ENCODE measurements at regions not wholly inside any gene's neighbourhood (a gene's known extent, or its start where the extent isn't known, plus 50 kb on each side); places are given as distances from the start of the nearest gene placed in this dataset.

DNA sequence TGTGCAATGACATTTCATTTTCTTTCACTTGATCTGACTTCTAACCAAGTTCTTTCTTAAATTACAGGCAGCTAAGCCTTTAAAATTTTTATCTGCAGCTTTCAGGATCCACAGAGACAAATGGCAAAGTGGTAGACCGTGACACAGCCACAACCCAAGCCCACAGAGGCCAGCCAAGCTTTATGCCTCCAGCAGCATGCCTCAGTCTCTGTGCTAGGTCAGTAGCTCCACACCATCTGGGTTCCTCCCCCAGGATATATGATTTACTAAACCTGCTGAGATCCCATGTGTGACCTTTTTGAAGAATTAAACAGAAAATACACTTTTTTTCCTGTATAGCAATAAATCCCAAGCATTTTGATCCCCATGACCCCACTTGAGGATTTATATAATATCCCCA is 290.4 kb upstream of the CAND1 start:
- no peaks in the 10 kb centered on the region for H3K9me3 ChIP-seq (ENCODE audit: insufficient read depth, low read length)
- H3K9ac ChIP-seq (ENCODE audit: insufficient read length, low read depth), result no peak overlapping the region
- no peaks in the 10 kb centered on the region for H3K27me3 ChIP-seq (ENCODE audit: insufficient read depth, insufficient read length)
- H3K36me3 ChIP-seq (ENCODE audit: insufficient read depth, insufficient read length, low read length), result no peaks in the 10 kb centered on the region
- H3K4me1 ChIP-seq (ENCODE audit: insufficient read depth, insufficient read length), result no peaks in the 10 kb centered on the region
- no peak overlapping the region for H3K4me3 ChIP-seq (ENCODE audit: insufficient read length, low read depth)
- DNase-seq (ENCODE audit: low read depth, low spot score), result no peak
- TF ChIP-seq ZNF274 (IDR thresholded peaks at IDR 0.05; ENCODE audit: low read depth, low read length) (no peak), SUZ12 (IDR thresholded peaks at IDR 0.05; ENCODE audit: extremely low read depth, insufficient read depth, insufficient read length) (no peak), YY1 (IDR thresholded peaks at IDR 0.05; ENCODE audit: insufficient read depth, insufficient read length) (no peak)

GRCh38 chr12:66979251-66979650 is 289.9 kb upstream of the CAND1 start:
- Histone ChIP-seq H3K9me3 (ENCODE audit: insufficient read depth, low read length) (no peaks in the 10 kb centered on the region), H3K27me3 (ENCODE audit: insufficient read depth, insufficient read length) (no peaks in the 10 kb centered on the region), H3K9ac (ENCODE audit: insufficient read length, low read depth) (no peak overlapping the region), H3K4me1 (ENCODE audit: insufficient read depth, insufficient read length) (no peaks in the 10 kb centered on the region), H3K4me3 (ENCODE audit: insufficient read length, low read depth) (no peak overlapping the region), H3K36me3 (ENCODE audit: insufficient read depth, insufficient read length, low read length) (no peaks in the 10 kb centered on the region)
- no peak for DNase-seq (ENCODE audit: low read depth, low spot score)
- TF ChIP-seq ZNF274 (IDR thresholded peaks at IDR 0.05; ENCODE audit: low read depth, low read length) (no peak), YY1 (IDR thresholded peaks at IDR 0.05; ENCODE audit: insufficient read depth, insufficient read length) (no peak), SUZ12 (IDR thresholded peaks at IDR 0.05; ENCODE audit: extremely low read depth, insufficient read depth, insufficient read length) (no peak)

DNA sequence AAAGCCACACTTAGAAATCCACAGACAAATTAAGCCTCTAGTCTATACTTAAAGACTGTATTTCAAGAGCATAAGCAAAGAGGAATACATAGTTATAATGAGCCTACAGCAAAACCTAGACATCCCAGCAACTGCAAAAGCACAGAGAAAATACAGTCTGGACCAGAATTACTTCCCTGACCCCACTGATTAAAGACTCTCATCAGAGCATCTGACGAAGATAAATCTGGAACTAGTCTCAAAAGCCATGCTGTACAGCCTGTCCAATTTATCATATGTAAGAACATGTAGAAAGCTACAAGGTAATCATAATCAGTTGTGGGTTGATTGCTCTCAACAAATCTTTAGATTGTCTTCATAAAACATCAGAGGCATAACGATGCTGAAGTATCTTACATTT is 285.1 kb upstream of the CAND1 start:
- H3K4me1 ChIP-seq (ENCODE audit: insufficient read depth, insufficient read length), result no peaks in the 10 kb centered on the region
- H3K36me3 ChIP-seq (ENCODE audit: insufficient read depth, insufficient read length, low read length), result no peaks in the 10 kb centered on the region
- H3K9ac ChIP-seq (ENCODE audit: insufficient read length, low read depth), result no peak overlapping the region
- H3K9me3 ChIP-seq (ENCODE audit: insufficient read depth, low read length), result no peaks in the 10 kb centered on the region
- H3K4me3 ChIP-seq (ENCODE audit: insufficient read length, low read depth), result no peak overlapping the region
- no peaks in the 10 kb centered on the region for H3K27me3 ChIP-seq (ENCODE audit: insufficient read depth, insufficient read length)
- no peak for DNase-seq (ENCODE audit: low read depth, low spot score)
- no peak for TF ChIP-seq YY1 (IDR thresholded peaks at IDR 0.05; ENCODE audit: insufficient read depth, insufficient read length)
- TF ChIP-seq ZNF274 (IDR thresholded peaks at IDR 0.05; ENCODE audit: low read depth, low read length), result no peak

DNA sequence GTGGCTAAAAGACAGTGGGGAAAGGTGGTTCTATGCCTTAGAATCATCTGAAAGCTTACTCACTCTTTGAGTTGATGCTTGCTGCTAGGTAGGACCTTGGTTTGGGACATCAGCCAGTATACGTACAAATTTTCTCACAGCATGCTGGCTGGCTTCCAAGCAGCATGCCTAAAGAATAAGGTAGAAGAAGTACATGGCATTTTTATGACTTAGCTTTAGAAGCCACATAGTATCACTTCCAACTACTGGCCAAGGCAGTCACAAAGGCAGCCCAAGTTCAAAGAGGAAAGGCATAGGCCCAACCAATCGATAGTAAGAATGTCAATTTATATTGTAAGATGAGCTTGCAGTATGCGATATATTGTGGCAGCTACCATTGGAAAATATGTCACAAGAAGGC is 284.2 kb upstream of the CAND1 start:
- no peak for DNase-seq (ENCODE audit: low read depth, low spot score)
- Histone ChIP-seq H3K27me3 (ENCODE audit: insufficient read depth, insufficient read length) (no peaks in the 10 kb centered on the region), H3K36me3 (ENCODE audit: insufficient read depth, insufficient read length, low read length) (no peaks in the 10 kb centered on the region), H3K4me1 (ENCODE audit: insufficient read depth, insufficient read length) (no peaks in the 10 kb centered on the region), H3K4me3 (ENCODE audit: insufficient read length, low read depth) (no peak overlapping the region), H3K9ac (ENCODE audit: insufficient read length, low read depth) (no peak overlapping the region), H3K9me3 (ENCODE audit: insufficient read depth, low read length) (no peaks in the 10 kb centered on the region)
- TF ChIP-seq ZNF274 (IDR thresholded peaks at IDR 0.05; ENCODE audit: low read depth, low read length) (no peak), YY1 (IDR thresholded peaks at IDR 0.05; ENCODE audit: insufficient read depth, insufficient read length) (no peak), SUZ12 (IDR thresholded peaks at IDR 0.05; ENCODE audit: extremely low read depth, insufficient read depth, insufficient read length) (no peak)

DNA sequence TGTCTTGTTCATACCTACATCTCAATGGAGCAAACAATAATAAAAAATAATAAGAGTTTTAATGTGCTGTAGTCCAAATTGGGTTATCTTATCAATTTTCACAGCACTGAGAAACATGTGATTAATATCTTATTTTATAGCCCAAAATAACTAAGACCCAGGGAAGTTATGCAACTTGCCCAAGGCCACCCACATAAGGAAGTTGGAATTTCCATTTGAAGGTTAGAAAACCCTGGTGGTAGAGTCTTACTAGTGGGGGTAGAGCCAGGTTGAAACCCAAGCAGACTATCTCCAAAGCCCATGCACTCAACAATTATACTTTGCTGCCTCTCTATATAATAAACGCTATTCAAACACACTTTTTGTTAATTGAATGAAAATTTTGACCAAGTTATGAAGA is 270.0 kb upstream of the CAND1 start:
- Histone ChIP-seq H3K4me1 (ENCODE audit: insufficient read depth, insufficient read length) (no peaks in the 10 kb centered on the region), H3K4me3 (ENCODE audit: insufficient read length, low read depth) (no peak overlapping the region), H3K27me3 (ENCODE audit: insufficient read depth, insufficient read length) (no peaks in the 10 kb centered on the region), H3K9me3 (ENCODE audit: insufficient read depth, low read length) (no peaks in the 10 kb centered on the region), H3K36me3 (ENCODE audit: insufficient read depth, insufficient read length, low read length) (no peaks in the 10 kb centered on the region), H3K9ac (ENCODE audit: insufficient read length, low read depth) (no peak overlapping the region)
- no peak for TF ChIP-seq SUZ12 (IDR thresholded peaks at IDR 0.05; ENCODE audit: extremely low read depth, insufficient read depth, insufficient read length)
- TF ChIP-seq ZNF274 (IDR thresholded peaks at IDR 0.05; ENCODE audit: low read depth, low read length), result no peak
- no peak for TF ChIP-seq YY1 (IDR thresholded peaks at IDR 0.05; ENCODE audit: insufficient read depth, insufficient read length)
- no peak for DNase-seq (ENCODE audit: low read depth, low spot score)

DNA sequence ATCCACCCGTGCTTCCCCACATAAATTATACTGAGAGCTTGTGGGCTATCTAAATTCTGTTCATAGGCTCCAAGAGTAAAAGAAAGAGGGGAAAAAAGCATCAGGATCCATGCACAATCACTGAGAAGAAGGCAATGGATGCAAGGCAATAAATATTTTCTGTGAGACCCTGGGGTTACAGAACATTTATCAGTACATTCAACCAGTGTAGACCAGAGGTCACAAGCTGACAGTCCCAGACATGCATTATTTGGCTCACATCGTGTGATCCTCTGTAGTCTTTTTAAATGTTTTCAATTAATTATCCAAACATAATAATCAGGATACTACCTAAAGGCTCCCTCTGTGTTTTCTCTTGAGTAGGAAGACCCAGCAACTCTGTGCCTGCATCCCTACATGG is 267.9 kb upstream of the CAND1 start:
- DNase-seq (ENCODE audit: low read depth, low spot score), result no peak

DNA sequence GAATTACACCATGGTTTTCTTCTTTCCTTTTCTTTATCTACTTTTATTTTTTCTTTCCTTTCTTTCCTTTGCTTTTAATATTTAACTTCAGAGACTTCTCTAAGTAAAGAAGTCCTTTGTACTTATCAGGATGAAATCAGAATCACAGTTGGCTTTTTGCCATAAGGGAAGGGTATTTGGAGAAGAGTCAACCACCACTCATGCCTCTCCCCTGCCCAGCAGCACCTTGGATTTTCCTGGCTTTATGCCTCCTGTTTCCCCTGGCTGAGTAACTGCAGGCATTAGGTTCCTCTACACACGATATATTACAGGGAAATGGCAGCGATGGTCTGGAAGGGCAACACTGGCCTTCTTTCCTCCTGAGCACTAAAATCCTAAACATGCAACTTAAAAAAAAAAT is 266.4 kb upstream of the CAND1 start:
- H3K36me3 ChIP-seq (ENCODE audit: insufficient read depth, insufficient read length, low read length), result no peaks in the 10 kb centered on the region
- no peak overlapping the region for H3K4me3 ChIP-seq (ENCODE audit: insufficient read length, low read depth)
- no peaks in the 10 kb centered on the region for H3K27me3 ChIP-seq (ENCODE audit: insufficient read depth, insufficient read length)
- H3K9ac ChIP-seq (ENCODE audit: insufficient read length, low read depth), result no peak overlapping the region
- no peak for DNase-seq (ENCODE audit: low read depth, low spot score)
- TF ChIP-seq ZNF274 (IDR thresholded peaks at IDR 0.05; ENCODE audit: low read depth, low read length) (no peak), SUZ12 (IDR thresholded peaks at IDR 0.05; ENCODE audit: extremely low read depth, insufficient read depth, insufficient read length) (no peak), YY1 (IDR thresholded peaks at IDR 0.05; ENCODE audit: insufficient read depth, insufficient read length) (no peak)
- H3K9me3 ChIP-seq (ENCODE audit: insufficient read depth, low read length), result no peaks in the 10 kb centered on the region
- H3K4me1 ChIP-seq (ENCODE audit: insufficient read depth, insufficient read length), result no peaks in the 10 kb centered on the region

More for the DNA sequence above, 267.9 kb upstream of the CAND1 start:
- H3K36me3 ChIP-seq (ENCODE audit: insufficient read depth, insufficient read length, low read length), result no peaks in the 10 kb centered on the region
- H3K4me1 ChIP-seq (ENCODE audit: insufficient read depth, insufficient read length), result no peaks in the 10 kb centered on the region
- no peaks in the 10 kb centered on the region for H3K27me3 ChIP-seq (ENCODE audit: insufficient read depth, insufficient read length)
- no peak for TF ChIP-seq ZNF274 (IDR thresholded peaks at IDR 0.05; ENCODE audit: low read depth, low read length)
- TF ChIP-seq YY1 (IDR thresholded peaks at IDR 0.05; ENCODE audit: insufficient read depth, insufficient read length), result no peak
- no peak for TF ChIP-seq SUZ12 (IDR thresholded peaks at IDR 0.05; ENCODE audit: extremely low read depth, insufficient read depth, insufficient read length)
- H3K4me3 ChIP-seq (ENCODE audit: insufficient read length, low read depth), result no peak overlapping the region
- no peaks in the 10 kb centered on the region for H3K9me3 ChIP-seq (ENCODE audit: insufficient read depth, low read length)
- H3K9ac ChIP-seq (ENCODE audit: insufficient read length, low read depth), result no peak overlapping the region

GRCh38 chr12:67006610-67007009 is 262.5 kb upstream of the CAND1 start:
- Histone ChIP-seq H3K9me3 (ENCODE audit: insufficient read depth, low read length) (no peaks in the 10 kb centered on the region), H3K27me3 (ENCODE audit: insufficient read depth, insufficient read length) (no peaks in the 10 kb centered on the region), H3K36me3 (ENCODE audit: insufficient read depth, insufficient read length, low read length) (no peaks in the 10 kb centered on the region), H3K4me1 (ENCODE audit: insufficient read depth, insufficient read length) (no peaks in the 10 kb centered on the region), H3K9ac (ENCODE audit: insufficient read length, low read depth) (no peak overlapping the region), H3K4me3 (ENCODE audit: insufficient read length, low read depth) (no peak overlapping the region)
- no peak for TF ChIP-seq ZNF274 (IDR thresholded peaks at IDR 0.05; ENCODE audit: low read depth, low read length)
- TF ChIP-seq YY1 (IDR thresholded peaks at IDR 0.05; ENCODE audit: insufficient read depth, insufficient read length), result no peak
- TF ChIP-seq SUZ12 (IDR thresholded peaks at IDR 0.05; ENCODE audit: extremely low read depth, insufficient read depth, insufficient read length), result no peak
- no peak for DNase-seq (ENCODE audit: low read depth, low spot score)

Measured in NT2/D1 (cell line).